BJ (cell line): ENCODE measurements at regions not wholly inside any gene's neighbourhood (a gene's known extent, or its start where the extent isn't known, plus 50 kb on each side); places are given as distances from the start of the nearest gene placed in this dataset.

ENCODE experiments used
- CTCF ChIA-PET: fragments of 350-600 bp; formaldehyde crosslinking; extraction: SDS; loops from one replicate; lab custom pipeline; 2021; ENCODE audit warnings: antibody characterized with exemption, inconsistent platforms; lab: Yijun Ruan, JAX
- POLR2A ChIA-PET: fragments of 300-600 bp; sonication (Branson Sonifier 250); formaldehyde crosslinking; extraction: SDS; loops from one replicate; lab custom pipeline; 2021; ENCODE audit warnings: antibody characterized with exemption; lab: Charles Lee
- DNase-seq: peaks from one replicate; pipeline ENCODE4 v3.0.0-alpha.2; 2011; ENCODE audit warnings: low read depth
- H3K27me3 ChIP-seq: 2 replicates; pipeline ENCODE4 v1.6.0; 2011; ENCODE audit warnings: low read length; ENCODE audit not compliant: control insufficient read depth, insufficient read depth
- H3K36me3 ChIP-seq: 2 replicates; pipeline ENCODE4 v1.5.1; 2011; ENCODE audit warnings: low read length; ENCODE audit not compliant: control insufficient read depth, insufficient read depth
- H3K4me3 ChIP-seq: 2 replicates; pipeline ENCODE4 v1.5.1; 2011; ENCODE audit warnings: low read depth, mild to moderate bottlenecking, control low read depth, low read length
- TF ChIP-seq, protein P1 (sequence below): IDR thresholded peaks from 2 replicates; pipeline ENCODE4 v1.5.1; 2011; ENCODE audit warnings: low read depth, mild to moderate bottlenecking, control low read depth, inconsistent platforms, low read length, moderate library complexity; ENCODE audit not compliant: insufficient read depth

DNA sequence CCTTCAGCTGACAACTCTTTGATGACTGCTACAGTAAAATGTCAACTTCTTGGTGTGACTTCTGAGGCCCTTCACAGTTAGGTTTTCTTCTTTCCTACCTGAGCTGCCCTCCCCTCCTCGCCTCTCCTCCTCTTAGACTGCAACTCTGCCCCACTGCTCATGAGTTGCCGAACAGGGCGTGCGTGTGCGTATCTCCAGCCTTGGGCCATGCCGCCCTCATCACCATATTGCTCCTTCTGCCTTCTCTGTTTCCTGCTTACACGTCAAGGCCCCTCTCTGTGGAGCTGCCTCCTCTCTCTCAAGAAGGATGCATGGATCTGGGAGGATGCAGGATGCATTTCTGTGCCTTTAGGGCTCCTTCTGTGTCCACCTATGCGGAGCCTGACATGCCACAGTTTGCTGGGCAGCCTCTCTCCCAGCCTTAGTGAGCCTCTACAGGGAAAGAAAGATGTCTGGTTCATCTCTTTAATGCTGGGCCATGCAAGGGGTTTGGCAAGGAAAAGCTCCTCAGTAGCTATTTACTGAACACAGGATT, 205.9 kb downstream of the RPLP1 start:
- POLR2A ChIA-PET = no interaction called here
- CTCF ChIA-PET = interaction anchor here (1.5 kb wide), 1 partner anchor 15 kb away, joined by 4 read pairs; no protein-coding TSS in a partner anchor
- no peak for DNase-seq

DNA sequence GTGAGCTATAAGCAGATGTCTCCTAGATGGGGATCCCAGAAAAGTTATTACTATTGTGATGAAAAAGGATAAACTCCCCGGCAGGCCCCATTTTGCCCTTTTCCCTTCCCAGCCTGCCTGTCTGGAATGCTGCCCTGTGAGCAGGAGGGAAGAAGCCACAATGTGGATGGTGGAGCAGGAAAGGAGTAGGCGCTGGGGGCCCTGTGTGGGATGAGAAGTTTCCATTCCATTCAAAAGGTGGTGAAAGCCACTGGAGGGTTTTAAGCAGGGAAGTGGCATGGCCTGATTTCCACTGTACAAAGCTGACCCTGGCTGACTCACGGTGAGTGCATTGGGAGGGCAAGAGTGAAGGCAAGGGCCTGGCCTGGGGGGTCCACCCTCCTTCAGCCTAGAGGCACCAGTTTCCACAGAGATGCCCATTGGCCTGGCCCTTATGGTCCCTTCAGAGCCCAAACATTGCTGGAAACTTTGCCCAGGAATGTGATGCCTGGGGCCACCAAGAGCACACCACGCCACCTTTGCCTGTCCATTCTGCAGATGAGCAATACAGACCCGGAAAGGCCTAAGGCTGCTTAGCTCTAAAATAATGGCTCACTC, 206.9 kb downstream of the RPLP1 start:
- Histone ChIP-seq H3K27me3 (no peaks in the 10 kb centered on the region; the same call in 1 of the 2 replicates), H3K36me3 (no peaks in the 10 kb centered on the region), H3K4me3 (no peak overlapping the region)
- TF ChIP-seq, protein P1, sequence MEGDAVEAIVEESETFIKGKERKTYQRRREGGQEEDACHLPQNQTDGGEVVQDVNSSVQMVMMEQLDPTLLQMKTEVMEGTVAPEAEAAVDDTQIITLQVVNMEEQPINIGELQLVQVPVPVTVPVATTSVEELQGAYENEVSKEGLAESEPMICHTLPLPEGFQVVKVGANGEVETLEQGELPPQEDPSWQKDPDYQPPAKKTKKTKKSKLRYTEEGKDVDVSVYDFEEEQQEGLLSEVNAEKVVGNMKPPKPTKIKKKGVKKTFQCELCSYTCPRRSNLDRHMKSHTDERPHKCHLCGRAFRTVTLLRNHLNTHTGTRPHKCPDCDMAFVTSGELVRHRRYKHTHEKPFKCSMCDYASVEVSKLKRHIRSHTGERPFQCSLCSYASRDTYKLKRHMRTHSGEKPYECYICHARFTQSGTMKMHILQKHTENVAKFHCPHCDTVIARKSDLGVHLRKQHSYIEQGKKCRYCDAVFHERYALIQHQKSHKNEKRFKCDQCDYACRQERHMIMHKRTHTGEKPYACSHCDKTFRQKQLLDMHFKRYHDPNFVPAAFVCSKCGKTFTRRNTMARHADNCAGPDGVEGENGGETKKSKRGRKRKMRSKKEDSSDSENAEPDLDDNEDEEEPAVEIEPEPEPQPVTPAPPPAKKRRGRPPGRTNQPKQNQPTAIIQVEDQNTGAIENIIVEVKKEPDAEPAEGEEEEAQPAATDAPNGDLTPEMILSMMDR = no peak
- ChIA-PET POLR2A (no interaction called here), CTCF (interaction anchor here (1.5 kb wide), 1 partner anchor 14 kb away, joined by 4 read pairs; no protein-coding TSS in a partner anchor)
- no peak for DNase-seq

More for the DNA sequence above, 205.9 kb downstream of the RPLP1 start:
- Histone ChIP-seq H3K27me3 (no peaks in the 10 kb centered on the region; the same call in 1 of the 2 replicates), H3K36me3 (no peaks in the 10 kb centered on the region), H3K4me3 (no peak overlapping the region)
- TF ChIP-seq, protein P1 = no peak

DNA sequence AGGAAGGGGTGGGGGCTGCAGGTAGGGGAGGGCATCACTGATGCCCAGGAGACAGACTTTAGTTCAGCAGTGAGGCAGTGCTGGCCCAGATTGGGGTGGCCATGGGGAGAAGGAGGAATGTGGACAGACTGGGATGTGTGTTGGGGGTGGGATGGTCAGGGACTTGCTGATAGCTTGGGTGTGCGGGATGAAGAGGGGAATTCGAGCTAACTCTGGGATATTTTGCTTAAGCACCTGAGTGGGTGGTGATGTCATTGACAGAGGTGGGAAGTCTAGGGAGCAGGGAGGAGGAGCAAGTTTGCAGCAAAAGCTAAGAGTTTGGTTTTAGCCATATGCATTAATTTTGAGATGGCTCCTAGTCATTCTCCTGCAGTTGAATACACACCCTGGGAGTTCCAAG, 207.5 kb downstream of the RPLP1 start:
- ChIA-PET POLR2A (no interaction called here), CTCF (no interaction called here)
- TF ChIP-seq, protein P1 = no peak
- Histone ChIP-seq H3K27me3 (no peaks in the 10 kb centered on the region; the same call in 1 of the 2 replicates), H3K36me3 (no peaks in the 10 kb centered on the region), H3K4me3 (no peak overlapping the region)
- DNase-seq = no peak

DNA sequence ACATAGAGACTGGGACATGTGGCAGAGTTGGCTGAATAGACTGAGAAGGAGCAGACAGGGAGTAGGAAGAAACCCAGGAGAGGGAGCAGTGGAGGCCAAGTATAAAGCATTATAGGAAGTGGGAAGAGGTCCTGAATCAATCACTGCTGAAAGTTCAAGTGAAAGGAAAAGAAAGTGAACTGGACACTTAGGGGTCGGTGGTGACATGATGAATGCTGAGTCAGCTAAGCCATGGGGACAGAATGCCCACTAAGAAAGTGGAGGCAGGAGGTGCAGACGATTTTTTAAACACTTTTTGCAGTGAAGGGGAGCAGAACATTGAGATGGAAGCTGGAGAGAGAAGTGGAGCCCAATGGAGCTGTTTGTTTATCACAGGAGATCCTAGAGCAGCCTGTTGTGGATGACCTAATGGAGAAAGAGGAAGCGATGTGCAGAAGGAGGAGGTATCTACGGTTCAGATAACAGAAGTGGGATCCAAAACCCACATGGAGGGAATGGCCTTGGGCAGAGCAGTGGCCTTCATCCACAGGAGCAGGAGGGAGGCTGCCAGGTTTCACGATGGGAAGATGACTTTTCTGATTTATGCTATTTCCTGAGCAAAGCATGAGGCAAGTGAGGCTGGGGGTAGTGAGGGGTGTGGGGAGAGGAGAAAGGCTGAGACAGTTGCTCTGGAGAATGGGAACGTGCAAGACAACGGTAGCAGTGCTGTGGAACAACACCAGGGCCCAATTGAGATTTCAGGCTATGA, 208.2 kb downstream of the RPLP1 start:
- DNase-seq = no peak
- no peaks in the 10 kb centered on the region for H3K36me3 ChIP-seq
- no peak overlapping the region for H3K4me3 ChIP-seq
- POLR2A ChIA-PET = no interaction called here
- TF ChIP-seq, protein P1 = no peak
- H3K27me3 ChIP-seq = no peaks in the 10 kb centered on the region; the same call in 1 of the 2 replicates
- CTCF ChIA-PET = no interaction called here

DNA sequence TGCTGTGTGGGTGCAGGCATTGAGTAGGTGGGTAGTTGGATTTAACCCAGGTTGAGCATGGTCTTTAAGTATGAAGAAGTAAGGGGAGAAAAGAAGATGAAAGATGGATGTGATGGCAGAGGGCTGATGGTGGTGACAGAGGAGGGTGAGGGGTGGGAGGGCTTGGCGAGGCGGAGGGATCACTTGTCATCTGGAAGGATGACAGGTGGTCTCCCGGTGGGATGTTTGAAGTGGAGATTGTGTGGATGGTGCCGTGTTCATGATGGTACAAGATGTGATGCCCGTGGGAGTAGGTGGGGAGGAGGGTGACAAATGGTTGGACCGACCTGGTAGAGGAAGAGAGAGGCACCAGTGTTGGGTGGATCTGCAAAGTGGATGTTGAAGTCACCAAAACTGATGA, 208.8 kb downstream of the RPLP1 start:
- no peaks in the 10 kb centered on the region; the same call in 1 of the 2 replicates for H3K27me3 ChIP-seq
- TF ChIP-seq, protein P1 = no peak
- ChIA-PET CTCF (no interaction called here), POLR2A (no interaction called here)
- H3K36me3 ChIP-seq = no peaks in the 10 kb centered on the region
- no peak for DNase-seq
- no peak overlapping the region for H3K4me3 ChIP-seq
